Thoracic aorta (tissue), 2 donors: ENCODE measurements at regions not wholly inside any gene's neighbourhood (a gene's known extent, or its start where the extent isn't known, plus 50 kb on each side); places are given as distances from the start of the nearest gene placed in this dataset.

Experiments used
- ATAC-seq: fragments of 150-250 bp; one replicate; pipeline ENCODE4 v1.8.0; 2017; ENCODE audit warnings: low read depth; ENCODE audit not compliant: insufficient number of reproducible peaks, low FRiP score
- DNase-seq: peaks from one replicate; pipeline ENCODE4 v3.0.0-alpha.2; 2020; ENCODE audit warnings: low spot score
- H3K27ac ChIP-seq, 2 donors: fragments of 200-600 bp; sonication (generic); 1 replicate in 1 of 2; 2 replicates in 1 of 2; pipeline ENCODE4 v1.5.1; 2016; ENCODE audit warnings: mild to moderate bottlenecking in 2 of 2, moderate library complexity in 2 of 2
- H3K27me3 ChIP-seq: fragments of 200-600 bp; sonication (generic); replicated peaks from 2 replicates; pipeline ENCODE4 v1.6.0; 2016; ENCODE audit warnings: mild to moderate bottlenecking; ENCODE audit not compliant: insufficient read depth
- H3K36me3 ChIP-seq: fragments of 200-600 bp; sonication (generic); one replicate; pipeline ENCODE4 v1.5.1; 2016
- H3K4me1 ChIP-seq, 2 donors: fragments of 200-600 bp; sonication (generic); 1 replicate in 1 of 2; 2 replicates in 1 of 2; pipeline versions ENCODE4 v1.5.1 to v1.6.0; 2016; ENCODE audit warnings: low read depth in 2 of 2, mild to moderate bottlenecking in 1 of 2; ENCODE audit not compliant: control insufficient read depth in 1 of 2
- H3K4me3 ChIP-seq: fragments of 200-600 bp; sonication (generic); 2 replicates; pipeline ENCODE4 v1.5.1; 2016; ENCODE audit warnings: mild to moderate bottlenecking
- H3K9me3 ChIP-seq: fragments of 200-600 bp; sonication (generic); 2 replicates; pipeline ENCODE4 v1.5.1; 2016
- CTCF ChIP-seq: fragments of 200-600 bp; sonication (generic); IDR thresholded peaks from one replicate; pipeline ENCODE4 v1.5.1; 2019; ENCODE audit warnings: antibody characterized with exemption

DNA sequence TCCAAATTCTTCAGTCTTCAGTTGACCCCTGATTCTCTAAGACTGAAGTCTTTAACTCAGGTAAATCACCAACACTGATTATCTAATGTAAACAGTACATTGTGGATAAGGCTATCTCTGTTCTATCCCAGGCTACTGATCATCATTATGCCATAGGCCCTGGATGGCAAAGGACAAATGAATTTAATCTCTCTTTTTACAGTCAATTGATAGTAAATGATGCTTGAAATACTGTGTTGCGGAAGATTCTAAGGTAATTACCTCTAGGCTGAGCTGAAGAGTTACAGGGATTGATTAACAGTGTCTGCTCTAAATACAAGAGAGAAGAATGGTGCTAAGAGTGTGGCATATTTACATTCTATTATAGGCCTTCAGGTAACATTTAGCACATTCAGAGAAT, 264.7 kb downstream of the ACTL7B start:
- H3K27ac ChIP-seq = no peak overlapping the region
- H3K4me1 ChIP-seq = no peaks in the 10 kb centered on the region
- DNase-seq (no peak), ATAC-seq (no peak)
- H3K9me3 ChIP-seq = no peaks in the 10 kb centered on the region
- H3K36me3 ChIP-seq = no peaks in the 10 kb centered on the region
- H3K4me3 ChIP-seq = no peak overlapping the region
- no peaks in the 10 kb centered on the region for H3K27me3 ChIP-seq
- TF ChIP-seq CTCF = no peak

GRCh38 chr9:108588246-108588645, 267.5 kb downstream of the ACTL7B start:
- Histone ChIP-seq H3K4me1 (no peaks in the 10 kb centered on the region), H3K9me3 (no peaks in the 10 kb centered on the region), H3K36me3 (no peaks in the 10 kb centered on the region), H3K4me3 (no peak overlapping the region), H3K27me3 (no peaks in the 10 kb centered on the region), H3K27ac (no peak overlapping the region)
- ATAC-seq (no peak), DNase-seq (no peak)
- TF ChIP-seq CTCF = no peak

- H3K27ac ChIP-seq = no peak overlapping the region
- H3K4me1 ChIP-seq = no peaks in the 10 kb centered on the region
- ATAC-seq (no peak), DNase-seq (no peak)
- H3K27me3 ChIP-seq = no peaks in the 10 kb centered on the region
- H3K36me3 ChIP-seq = no peaks in the 10 kb centered on the region
- H3K4me3 ChIP-seq = no peak overlapping the region
- H3K9me3 ChIP-seq = no peaks in the 10 kb centered on the region
- TF ChIP-seq CTCF = no peak
Observed at GRCh38 chr9:108586471-108587139, 269.2 kb downstream of the ACTL7B start.

GRCh38 chr9:108584860-108585259, 270.9 kb downstream of the ACTL7B start:
- no peak for ATAC-seq
- Histone ChIP-seq H3K9me3 (no peaks in the 10 kb centered on the region), H3K27me3 (no peaks in the 10 kb centered on the region), H3K36me3 (no peaks in the 10 kb centered on the region), H3K4me3 (no peak overlapping the region), H3K27ac (no peak overlapping the region), H3K4me1 (no peaks in the 10 kb centered on the region)
- no peak for TF ChIP-seq CTCF
- DNase-seq = no peak

DNA sequence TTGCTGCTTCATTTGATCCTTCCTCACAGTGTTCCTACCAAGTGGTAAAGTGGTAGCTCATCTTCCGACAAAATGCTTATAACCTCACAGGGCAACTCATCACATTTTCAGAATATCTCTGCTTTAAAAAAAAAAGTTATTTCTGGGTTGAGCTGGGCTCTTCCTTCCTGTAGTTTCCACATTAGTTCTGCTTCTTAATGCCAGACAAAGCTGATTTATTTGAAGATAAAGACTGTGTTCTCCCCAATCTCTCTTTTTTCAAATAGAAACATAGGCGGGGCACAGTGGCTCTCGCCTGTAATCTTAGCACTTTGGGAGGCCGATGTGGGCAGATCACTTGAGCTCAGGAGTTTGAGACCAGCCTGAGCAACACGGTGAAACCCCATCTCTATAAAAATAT, 273.1 kb downstream of the ACTL7B start:
- TF ChIP-seq CTCF = no peak
- H3K4me3 ChIP-seq = no peak overlapping the region
- DNase-seq (no peak), ATAC-seq (no peak)
- no peaks in the 10 kb centered on the region for H3K36me3 ChIP-seq
- H3K9me3 ChIP-seq = no peaks in the 10 kb centered on the region
- H3K4me1 ChIP-seq = no peaks in the 10 kb centered on the region
- no peaks in the 10 kb centered on the region for H3K27me3 ChIP-seq
- H3K27ac ChIP-seq = no peak overlapping the region
